NCI-H146 treated with DMSO at 0.1 percent for 48 hours (cell line): ENCODE measurements at regions not wholly inside any gene's neighbourhood (a gene's known extent, or its start where the extent isn't known, plus 50 kb on each side); places are given as distances from the start of the nearest gene placed in this dataset.
A peak's percentile ranks its signal among the peaks of the same experiment; 100 is the strongest.
"Not testable (repeated sequence)": the region's sequence is repeated elsewhere in the genome, so short reads cannot be mapped to it uniquely, and the experiment has no call there.

Source experiments
- DNase-seq: peaks from one replicate; lab custom pipeline; 2025; ENCODE audit not compliant: unreplicated experiment; lab: John Stamatoyannopoulos, UW

- peak; percentile 43 for DNase-seq
Observed at GRCh38 chr21:35508139-35508888, 459.2 kb upstream of the RUNX1 start.

GRCh38 chr21:35507181-35507759, 458.2 kb upstream of the RUNX1 start:
- no peak for DNase-seq

- no peak for DNase-seq
Observed at GRCh38 chr21:35506771-35507170, 457.7 kb upstream of the RUNX1 start.

GRCh38 chr21:35506352-35506751, 457.2 kb upstream of the RUNX1 start:
- DNase-seq = no peak

DNA sequence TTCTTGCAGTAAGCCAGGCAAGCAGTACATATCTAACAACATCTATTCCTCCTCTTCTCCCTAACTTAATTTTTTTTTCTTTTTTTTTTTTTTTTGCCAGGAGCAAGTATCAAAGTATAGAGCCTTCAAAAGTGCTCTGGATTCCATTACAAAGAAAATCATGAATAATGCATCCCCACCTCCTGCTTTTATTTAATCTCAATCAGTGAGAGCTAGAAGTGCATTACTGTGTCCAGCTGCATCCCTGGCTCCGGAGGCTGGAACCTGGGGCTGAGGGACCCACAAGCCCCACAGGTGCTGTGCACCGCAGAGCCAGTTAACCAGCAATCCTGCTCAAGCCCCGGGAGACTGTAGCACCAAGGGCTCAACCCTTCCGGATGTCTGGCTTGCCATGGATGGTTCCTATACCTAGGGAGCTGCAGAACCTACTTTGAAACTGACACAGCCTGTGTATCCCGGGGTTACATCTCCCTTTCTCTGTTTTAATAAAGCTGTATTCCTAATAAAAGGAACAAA, 455.9 kb upstream of the RUNX1 start:
- no peak for DNase-seq

GRCh38 chr21:35504277-35504676, 455.2 kb upstream of the RUNX1 start:
- no peak for DNase-seq

GRCh38 chr21:35503671-35504070, 454.6 kb upstream of the RUNX1 start:
- peak; percentile 2 for DNase-seq

DNA sequence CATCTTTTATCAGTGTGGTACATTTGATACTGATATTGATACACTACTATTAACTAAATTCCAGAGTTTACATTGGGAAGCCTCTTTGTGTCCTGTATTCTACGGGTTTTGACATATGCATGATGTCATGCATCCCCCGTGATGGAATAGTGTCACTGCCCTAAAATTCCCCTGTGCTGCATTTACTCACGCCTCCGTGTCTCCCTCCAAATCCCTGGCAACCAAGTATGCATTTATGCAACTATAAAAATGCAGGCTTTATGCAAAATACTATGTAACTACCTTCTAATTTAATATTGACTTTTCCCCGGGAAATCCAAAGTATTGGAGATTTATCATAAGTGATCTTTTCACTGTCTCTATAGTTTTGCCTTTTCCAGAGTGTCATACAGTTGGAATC, 453.7 kb upstream of the RUNX1 start:
- DNase-seq = no peak

DNA sequence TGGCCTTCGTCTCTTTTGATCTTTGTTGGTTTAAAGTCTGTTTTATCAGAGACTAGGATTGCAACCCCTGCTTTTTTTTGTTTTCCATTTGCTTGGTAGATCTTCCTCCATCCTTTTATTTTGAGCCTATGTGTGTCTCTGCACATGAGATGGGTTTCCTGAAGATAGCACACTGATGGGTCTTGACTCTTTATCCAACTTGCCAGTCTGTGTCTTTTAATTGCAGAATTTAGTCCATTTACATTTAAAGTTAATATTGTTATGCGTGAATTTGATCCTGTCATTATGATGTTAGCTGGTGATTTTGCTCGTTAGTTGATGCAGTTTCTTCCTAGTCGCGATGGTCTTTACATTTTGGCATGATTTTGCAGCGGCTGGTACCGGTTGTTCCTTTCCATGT, 448.4 kb upstream of the RUNX1 start:
- DNase-seq = not testable (repeated sequence)

GRCh38 chr21:35491920-35492678, 443.0 kb upstream of the RUNX1 start:
- DNase-seq = no peak

- no peak for DNase-seq
Observed at GRCh38 chr21:35491114-35491513, 442.0 kb upstream of the RUNX1 start.

GRCh38 chr21:35489389-35489980, 440.4 kb upstream of the RUNX1 start:
- peak; percentile 68 for DNase-seq

GRCh38 chr21:35488946-35489345, 439.8 kb upstream of the RUNX1 start:
- no peak for DNase-seq

DNA sequence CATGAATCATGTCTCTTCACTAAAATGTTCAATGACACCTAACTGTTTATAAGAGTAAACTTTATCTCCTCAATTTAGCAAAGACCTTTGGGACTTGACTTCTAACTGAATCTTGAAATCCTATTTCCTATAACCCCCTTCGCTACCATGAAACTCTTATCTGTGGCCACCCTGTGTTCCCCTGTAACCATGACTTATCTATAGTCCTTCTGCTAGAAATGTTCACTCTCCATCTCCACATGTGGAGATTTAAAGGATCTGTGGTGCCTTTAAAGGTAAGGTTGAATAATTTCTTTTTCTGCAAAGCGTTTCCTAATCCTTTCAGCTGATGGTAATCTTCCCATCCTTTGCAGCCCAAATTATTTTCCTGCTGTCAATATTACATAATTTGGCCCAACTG, 436.3 kb upstream of the RUNX1 start:
- DNase-seq = no peak

DNA sequence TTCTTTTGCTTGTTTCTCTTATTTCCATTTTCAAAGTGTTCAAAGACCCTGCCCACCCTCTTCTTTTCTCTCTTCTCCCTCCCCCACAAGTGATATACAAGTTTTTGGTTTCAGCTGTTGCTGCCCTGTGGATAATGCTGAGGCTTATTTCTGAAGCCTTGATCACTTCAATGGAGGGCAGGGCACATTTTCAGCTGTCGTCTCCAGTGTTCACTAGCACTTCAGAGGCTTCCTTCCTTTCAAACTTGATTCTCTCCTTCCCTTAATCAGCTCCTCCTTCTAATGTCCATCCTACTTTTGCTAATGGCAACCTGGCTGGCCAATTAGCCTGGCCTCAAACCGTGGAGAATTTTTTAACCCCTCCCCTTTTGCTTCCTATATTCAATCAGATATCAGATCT, 435.7 kb upstream of the RUNX1 start:
- no peak for DNase-seq

DNA sequence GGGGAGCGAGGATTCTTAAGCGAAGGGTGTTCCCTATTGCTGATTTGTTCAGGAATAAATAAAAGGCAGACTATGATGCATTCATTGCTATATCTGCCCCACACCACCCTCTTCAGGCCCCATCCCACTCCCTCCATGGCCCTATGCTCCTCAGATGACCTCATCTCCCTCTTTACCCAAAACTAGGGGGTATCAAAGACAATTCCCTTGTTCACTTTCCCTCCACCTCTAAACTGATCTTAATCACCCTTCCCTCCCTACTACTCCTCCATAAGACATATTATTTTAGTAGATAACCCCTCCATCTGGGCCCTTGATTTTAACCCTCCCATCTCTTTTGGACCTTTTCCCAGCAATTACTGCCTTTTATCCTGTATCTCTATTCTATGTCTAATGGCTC, 434.9 kb upstream of the RUNX1 start:
- no peak for DNase-seq

DNA sequence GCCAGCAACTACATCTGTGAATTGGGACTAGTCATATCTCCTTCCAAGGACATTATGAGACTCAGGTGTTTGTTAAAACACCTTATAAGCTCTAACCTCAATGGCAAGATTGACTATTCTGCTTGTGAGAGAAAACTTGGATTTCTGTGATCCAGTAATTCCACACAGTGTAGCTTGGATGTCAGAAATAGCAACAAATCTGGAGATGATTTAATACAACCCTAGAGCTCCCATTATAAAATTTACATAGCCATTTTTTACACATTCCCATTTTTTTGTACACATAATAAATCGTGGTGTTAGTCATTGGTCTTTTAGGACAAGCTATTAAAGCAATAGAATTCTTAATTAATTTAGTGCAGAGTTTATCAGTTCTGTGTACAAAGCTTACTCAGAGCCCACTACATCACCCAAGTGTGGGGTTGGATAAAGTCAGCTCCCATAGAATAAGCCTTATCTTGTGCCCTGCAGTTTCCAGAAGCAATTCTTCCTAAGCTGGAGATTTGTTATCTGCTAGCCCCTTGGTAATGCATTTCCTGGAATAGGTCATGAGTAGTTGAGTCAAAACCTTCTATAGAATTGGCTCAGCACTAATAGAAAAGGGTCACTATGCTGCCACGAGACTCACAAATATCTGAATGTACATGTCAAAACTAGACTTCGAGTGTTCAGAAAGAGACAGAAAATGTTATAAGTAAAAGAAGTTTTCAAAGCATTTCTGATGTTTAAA, 434.0 kb upstream of the RUNX1 start:
- no peak for DNase-seq

- DNase-seq = no peak
Observed at GRCh38 chr21:35482096-35482495, 433.0 kb upstream of the RUNX1 start.

GRCh38 chr21:35481005-35481404, 431.9 kb upstream of the RUNX1 start:
- no peak for DNase-seq

DNA sequence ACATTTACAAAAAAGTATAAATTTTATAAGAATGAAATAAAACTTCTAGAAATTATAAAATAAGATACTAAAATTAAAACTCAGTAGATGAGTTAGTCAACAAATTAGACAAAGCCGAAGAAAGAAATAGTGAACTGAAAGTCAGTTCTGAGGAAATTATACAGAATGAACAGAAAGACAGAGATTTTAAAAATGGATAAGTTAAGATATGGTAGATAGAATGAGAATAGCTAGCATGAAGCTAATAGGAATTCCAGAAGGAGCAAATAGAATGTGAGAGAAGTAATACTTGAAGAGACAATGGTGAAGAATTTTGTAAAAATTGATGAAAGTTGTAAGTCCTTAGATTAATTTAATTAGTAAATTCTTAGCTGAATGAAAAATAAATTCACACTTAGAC, 430.4 kb upstream of the RUNX1 start:
- DNase-seq = no peak

DNA sequence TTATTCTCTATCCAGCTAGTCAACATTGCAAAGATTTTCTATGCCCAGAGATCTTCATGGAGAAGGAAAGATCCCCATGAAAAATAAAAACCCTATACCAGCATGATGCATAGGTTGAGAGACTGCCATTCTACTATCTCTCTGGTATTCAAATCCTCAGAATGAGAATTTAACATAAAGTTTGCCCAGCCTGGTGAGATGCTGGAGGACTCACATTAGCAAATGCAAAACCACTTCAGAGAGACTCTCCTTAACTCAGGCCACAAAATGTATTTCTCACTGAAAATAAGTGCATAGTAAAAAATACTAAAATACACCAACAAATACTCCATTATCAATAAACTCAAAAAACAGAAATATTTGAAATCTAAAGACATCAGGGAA, 430.0 kb upstream of the RUNX1 start:
- no peak for DNase-seq
